NB4 (cell line): ENCODE measurements at regions not wholly inside any gene's neighbourhood (a gene's known extent, or its start where the extent isn't known, plus 50 kb on each side); places are given as distances from the start of the nearest gene placed in this dataset.

ENCODE experiments used
- MYC ChIP-seq: IDR thresholded peaks from 2 replicates; pipeline ENCODE4 v1.6.1; 2011; ENCODE audit warnings: low read depth, low read length
- POLR2A ChIP-seq: IDR thresholded peaks from 2 replicates; pipeline ENCODE4 v1.6.1; 2011; ENCODE audit warnings: mild to moderate bottlenecking; ENCODE audit not compliant: insufficient read length; ENCODE audit errors: extremely low read depth
- TF ChIP-seq, protein P1 (sequence below): IDR thresholded peaks from one replicate; pipeline ENCODE4 v1.5.1; 2012; ENCODE audit warnings: low read depth, low read length
- TF ChIP-seq, protein P2 (sequence below): IDR thresholded peaks from 2 replicates; pipeline ENCODE4 v1.6.1; 2011; ENCODE audit warnings: low read depth, low read length

DNA sequence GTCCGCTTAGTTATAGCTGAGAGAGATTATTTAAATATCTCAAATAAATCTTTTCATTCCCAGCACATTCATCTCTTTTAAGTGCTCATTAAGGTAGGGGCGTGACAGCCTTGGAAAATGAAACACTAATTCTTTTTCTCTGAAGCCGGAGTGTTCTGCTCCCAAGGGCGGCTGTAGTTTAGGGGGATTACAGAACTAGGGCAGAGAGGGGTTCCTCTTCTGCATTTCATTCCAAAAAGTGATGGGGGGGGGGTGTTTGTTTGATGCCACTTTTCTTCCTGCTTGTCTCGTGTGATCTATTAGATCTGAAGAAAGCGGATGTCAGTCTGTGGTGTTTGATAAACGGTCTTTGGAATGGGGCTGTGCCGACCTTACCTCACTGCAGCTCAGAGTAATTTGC is 506.5 kb upstream of the MGMT start:
- TF ChIP-seq POLR2A: no peak
- TF ChIP-seq, protein P1, sequence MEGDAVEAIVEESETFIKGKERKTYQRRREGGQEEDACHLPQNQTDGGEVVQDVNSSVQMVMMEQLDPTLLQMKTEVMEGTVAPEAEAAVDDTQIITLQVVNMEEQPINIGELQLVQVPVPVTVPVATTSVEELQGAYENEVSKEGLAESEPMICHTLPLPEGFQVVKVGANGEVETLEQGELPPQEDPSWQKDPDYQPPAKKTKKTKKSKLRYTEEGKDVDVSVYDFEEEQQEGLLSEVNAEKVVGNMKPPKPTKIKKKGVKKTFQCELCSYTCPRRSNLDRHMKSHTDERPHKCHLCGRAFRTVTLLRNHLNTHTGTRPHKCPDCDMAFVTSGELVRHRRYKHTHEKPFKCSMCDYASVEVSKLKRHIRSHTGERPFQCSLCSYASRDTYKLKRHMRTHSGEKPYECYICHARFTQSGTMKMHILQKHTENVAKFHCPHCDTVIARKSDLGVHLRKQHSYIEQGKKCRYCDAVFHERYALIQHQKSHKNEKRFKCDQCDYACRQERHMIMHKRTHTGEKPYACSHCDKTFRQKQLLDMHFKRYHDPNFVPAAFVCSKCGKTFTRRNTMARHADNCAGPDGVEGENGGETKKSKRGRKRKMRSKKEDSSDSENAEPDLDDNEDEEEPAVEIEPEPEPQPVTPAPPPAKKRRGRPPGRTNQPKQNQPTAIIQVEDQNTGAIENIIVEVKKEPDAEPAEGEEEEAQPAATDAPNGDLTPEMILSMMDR: no peak
- TF ChIP-seq, protein P2, sequence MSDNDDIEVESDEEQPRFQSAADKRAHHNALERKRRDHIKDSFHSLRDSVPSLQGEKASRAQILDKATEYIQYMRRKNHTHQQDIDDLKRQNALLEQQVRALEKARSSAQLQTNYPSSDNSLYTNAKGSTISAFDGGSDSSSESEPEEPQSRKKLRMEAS: no peak
- no peak for TF ChIP-seq MYC
